SK-N-SH treated with all-trans-retinoic acid at 6 μM for 48 hours (cell line): ENCODE measurements at regions not wholly inside any gene's neighbourhood (a gene's known extent, or its start where the extent isn't known, plus 50 kb on each side); places are given as distances from the start of the nearest gene placed in this dataset.

Experiments
- ATAC-seq: fragments of 200-7000 bp; cut with Tn5 transposase; 3 replicates; pipeline ENCODE4 v1.9.1; 2020; ENCODE audit warnings: mild to moderate bottlenecking, moderate library complexity
- ARNTL ChIP-seq: fragments of 450-650 bp; formaldehyde crosslinking; IDR thresholded peaks from 2 replicates; pipeline ENCODE4 v1.5.0; 2020; ENCODE audit warnings: low read depth, mild to moderate bottlenecking, moderate library complexity, borderline replicate concordance
- BACH2 ChIP-seq: fragments of 250-450 bp; sonication (Bioruptor Pico); IDR thresholded peaks from 2 replicates; pipeline ENCODE4 v1.9.0; 2021; ENCODE audit warnings: mild to moderate bottlenecking, borderline replicate concordance
- CREB5 ChIP-seq: fragments of 250-450 bp; sonication (Bioruptor Pico); IDR thresholded peaks from 2 replicates; pipeline ENCODE4 v1.5.1; 2020; ENCODE audit warnings: low read depth, mild to moderate bottlenecking, moderate library complexity
- CSRNP3 ChIP-seq: fragments of 250-450 bp; sonication (Bioruptor Pico); IDR thresholded peaks from 2 replicates; pipeline ENCODE4 v1.5.1; 2021; ENCODE audit warnings: mild to moderate bottlenecking, moderate library complexity
- ESRRG ChIP-seq: fragments of 250-450 bp; sonication (Bioruptor Pico); IDR thresholded peaks from 2 replicates; pipeline ENCODE4 v1.6.1; 2021; ENCODE audit warnings: mild to moderate bottlenecking
- GLIS3 ChIP-seq: fragments of 250-450 bp; sonication (Bioruptor Pico); IDR thresholded peaks from 2 replicates; pipeline ENCODE4 v1.5.0; 2020; ENCODE audit warnings: mild to moderate bottlenecking, moderate library complexity
- ISL1 ChIP-seq: fragments of 250-450 bp; sonication (Bioruptor Pico); IDR thresholded peaks from 2 replicates; pipeline ENCODE4 v2.1.2; 2022; ENCODE audit warnings: mild to moderate bottlenecking, moderate library complexity
- OSR1 ChIP-seq: fragments of 250-450 bp; sonication (Bioruptor Pico); IDR thresholded peaks from 2 replicates; pipeline ENCODE4 v1.8.0; 2022; ENCODE audit warnings: moderate library complexity, mild to moderate bottlenecking, inconsistent platforms
- PATZ1 ChIP-seq: fragments of 250-450 bp; sonication (Bioruptor Pico); IDR thresholded peaks from 2 replicates; pipeline ENCODE4 v1.8.0; 2020; ENCODE audit warnings: mild to moderate bottlenecking, moderate library complexity, borderline replicate concordance
- PPARA ChIP-seq: fragments of 250-450 bp; sonication (Bioruptor Pico); IDR thresholded peaks from 2 replicates; pipeline ENCODE4 v1.5.0; 2020; ENCODE audit warnings: mild to moderate bottlenecking, borderline replicate concordance
- RARB ChIP-seq: fragments of 250-450 bp; sonication (Bioruptor Pico); IDR thresholded peaks from 2 replicates; pipeline ENCODE4 v1.8.0; 2021; ENCODE audit warnings: mild to moderate bottlenecking, moderate library complexity
- SNAI2 ChIP-seq: fragments of 250-450 bp; sonication (Bioruptor Pico); IDR thresholded peaks from 2 replicates; pipeline ENCODE4 v1.5.0; 2020; ENCODE audit warnings: mild to moderate bottlenecking, moderate library complexity
- TCF4 ChIP-seq: fragments of 250-450 bp; sonication (Bioruptor Pico); IDR thresholded peaks from 2 replicates; pipeline ENCODE4 v1.8.0; 2021; ENCODE audit warnings: mild to moderate bottlenecking, moderate library complexity, borderline replicate concordance
- TOX ChIP-seq: fragments of 250-450 bp; sonication (Bioruptor Pico); IDR thresholded peaks from 2 replicates; pipeline ENCODE4 v1.8.0; 2021; ENCODE audit warnings: mild to moderate bottlenecking, moderate library complexity, borderline replicate concordance
- TSHZ2 ChIP-seq: fragments of 250-450 bp; sonication (Bioruptor Pico); IDR thresholded peaks from 2 replicates; pipeline ENCODE4 v1.5.0; 2020; ENCODE audit warnings: mild to moderate bottlenecking, moderate library complexity
- ZFP3 ChIP-seq: fragments of 250-450 bp; sonication (Bioruptor Pico); IDR thresholded peaks from 2 replicates; pipeline ENCODE4 v1.5.0; 2020; ENCODE audit warnings: mild to moderate bottlenecking, moderate library complexity
- ZFP30 ChIP-seq: fragments of 450-650 bp; formaldehyde crosslinking; IDR thresholded peaks from 2 replicates; pipeline ENCODE4 v1.5.0; 2022; ENCODE audit warnings: mild to moderate bottlenecking, moderate library complexity
- ZNF565 ChIP-seq: fragments of 450-650 bp; formaldehyde crosslinking; conservative IDR thresholded peaks from 2 replicates; pipeline ENCODE4 v1.5.0; 2020; ENCODE audit warnings: low read depth, mild to moderate bottlenecking, moderate library complexity
- ZNF8 ChIP-seq: fragments of 450-650 bp; formaldehyde crosslinking; IDR thresholded peaks from 2 replicates; pipeline ENCODE4 v1.5.0; 2020; ENCODE audit warnings: mild to moderate bottlenecking, moderate library complexity
- TF ChIP-seq, protein P1 (sequence below): fragments of 250-450 bp; sonication (Bioruptor Pico); IDR thresholded peaks from 2 replicates; pipeline ENCODE4 v1.8.0; 2021; ENCODE audit warnings: low read depth, mild to moderate bottlenecking, moderate library complexity, borderline replicate concordance

GRCh38 chr12:24099576-24099975 is 150.1 kb upstream of the SOX5 start (continued):
- TF ChIP-seq PPARA (CRISPR knock-in tag): no peak
- no peak for TF ChIP-seq ARNTL (CRISPR knock-in tag)
- no peak for TF ChIP-seq CREB5 (CRISPR knock-in tag)
- no peak for TF ChIP-seq TOX (CRISPR knock-in tag)
- TF ChIP-seq CSRNP3 (CRISPR knock-in tag): no peak
- TF ChIP-seq, all 23 proteins: peak for 0

DNA sequence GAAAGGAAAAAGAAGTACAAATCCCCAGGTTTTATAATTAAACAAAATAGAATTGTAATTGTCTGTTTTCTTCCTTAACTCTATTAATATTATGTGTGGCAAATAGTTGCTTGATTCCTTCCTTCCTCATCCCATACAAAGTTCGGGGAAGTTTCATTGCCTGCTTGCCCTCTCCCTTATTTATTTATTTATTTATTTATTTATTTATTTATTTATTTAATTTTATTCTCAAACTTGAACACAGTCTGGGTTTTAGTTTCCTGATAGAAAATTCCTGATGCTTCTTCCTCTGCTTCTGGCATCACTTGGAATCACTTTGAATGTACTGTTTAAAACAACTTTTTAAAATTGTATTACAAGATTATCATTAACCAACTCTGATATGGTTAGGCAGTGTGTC is 145.8 kb upstream of the SOX5 start:
- ATAC-seq: no peak
- TF ChIP-seq ZFP3: no peak
- TF ChIP-seq, protein P1, sequence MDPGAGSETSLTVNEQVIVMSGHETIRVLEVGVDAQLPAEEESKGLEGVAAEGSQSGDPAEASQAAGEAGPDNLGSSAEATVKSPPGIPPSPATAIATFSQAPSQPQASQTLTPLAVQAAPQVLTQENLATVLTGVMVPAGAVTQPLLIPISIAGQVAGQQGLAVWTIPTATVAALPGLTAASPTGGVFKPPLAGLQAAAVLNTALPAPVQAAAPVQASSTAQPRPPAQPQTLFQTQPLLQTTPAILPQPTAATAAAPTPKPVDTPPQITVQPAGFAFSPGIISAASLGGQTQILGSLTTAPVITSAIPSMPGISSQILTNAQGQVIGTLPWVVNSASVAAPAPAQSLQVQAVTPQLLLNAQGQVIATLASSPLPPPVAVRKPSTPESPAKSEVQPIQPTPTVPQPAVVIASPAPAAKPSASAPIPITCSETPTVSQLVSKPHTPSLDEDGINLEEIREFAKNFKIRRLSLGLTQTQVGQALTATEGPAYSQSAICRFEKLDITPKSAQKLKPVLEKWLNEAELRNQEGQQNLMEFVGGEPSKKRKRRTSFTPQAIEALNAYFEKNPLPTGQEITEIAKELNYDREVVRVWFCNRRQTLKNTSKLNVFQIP (CRISPR knock-in tag): no peak
- no peak for TF ChIP-seq CREB5 (CRISPR knock-in tag)
- TF ChIP-seq OSR1: no peak
- TF ChIP-seq ISL1 (CRISPR knock-in tag): no peak
- TF ChIP-seq ARNTL (CRISPR knock-in tag): no peak
- no peak for TF ChIP-seq SNAI2 (CRISPR knock-in tag)
- TF ChIP-seq ZFP30 (CRISPR knock-in tag): no peak
- no peak for TF ChIP-seq ZNF8 (CRISPR knock-in tag)
- no peak for TF ChIP-seq BACH2 (CRISPR knock-in tag)
- TF ChIP-seq ZNF565 (CRISPR knock-in tag): no peak
- TF ChIP-seq GLIS3 (CRISPR knock-in tag): no peak
- no peak for TF ChIP-seq RARB (CRISPR knock-in tag)
- TF ChIP-seq PATZ1: no peak
- no peak for TF ChIP-seq CSRNP3 (CRISPR knock-in tag)
- TF ChIP-seq TSHZ2 (CRISPR knock-in tag): no peak
- no peak for TF ChIP-seq TCF4
- TF ChIP-seq ESRRG (CRISPR knock-in tag): no peak
- no peak for TF ChIP-seq TOX (CRISPR knock-in tag)
